Panc1 (cell line): ENCODE measurements at regions not wholly inside any gene's neighbourhood (a gene's known extent, or its start where the extent isn't known, plus 50 kb on each side); places are given as distances from the start of the nearest gene placed in this dataset.

Experiments used
- CTCF ChIP-seq: fragments of 450-650 bp; IDR thresholded peaks from 2 replicates; pipeline ENCODE4 v1.5.1; 2017; ENCODE audit warnings: mild to moderate bottlenecking
- POLR2AphosphoS5 ChIP-seq: IDR thresholded peaks from 2 replicates; pipeline ENCODE4 v1.6.1; 2012; ENCODE audit warnings: mild to moderate bottlenecking, low read depth, low read length, moderate library complexity
- SIN3A ChIP-seq: IDR thresholded peaks from 2 replicates; pipeline ENCODE4 v1.6.1; 2012; ENCODE audit warnings: low read depth, mild to moderate bottlenecking, low read length, moderate library complexity, borderline replicate concordance; ENCODE audit not compliant: insufficient read depth
- TCF7L2 ChIP-seq: IDR thresholded peaks from 2 replicates; pipeline ENCODE4 v1.6.1; 2011; ENCODE audit warnings: mild to moderate bottlenecking, low read depth, low read length, inconsistent platforms

- TF ChIP-seq CTCF (no peak), POLR2AphosphoS5 (no peak), TCF7L2 (no peak), SIN3A (no peak)
Observed at GRCh38 chr1:219703368-219703639, 90.4 kb upstream of the ZC3H11B start.
